H1 (cell line): ENCODE measurements at regions not wholly inside any gene's neighbourhood (a gene's known extent, or its start where the extent isn't known, plus 50 kb on each side); places are given as distances from the start of the nearest gene placed in this dataset.

Source experiments
- BRCA1 ChIP-seq: IDR thresholded peaks from 2 replicates; pipeline ENCODE4 v1.6.1; 2012; ENCODE audit warnings: low read depth, low read length, improper control_type of control experiment
- CEBPB ChIP-seq: IDR thresholded peaks from 2 replicates; pipeline ENCODE4 v1.6.1; 2012; ENCODE audit warnings: low read depth, low read length
- JUND ChIP-seq: IDR thresholded peaks from 2 replicates; pipeline ENCODE4 v1.6.1; 2011; ENCODE audit warnings: mild to moderate bottlenecking, improper control_type of control experiment, low read length
- POLR2AphosphoS5 ChIP-seq: IDR thresholded peaks from 2 replicates; pipeline ENCODE4 v1.6.1; 2011; ENCODE audit warnings: low read depth, low read length
- RFX5 ChIP-seq: IDR thresholded peaks from 2 replicates; pipeline ENCODE4 v1.6.1; 2011; ENCODE audit warnings: low read depth, low read length, improper control_type of control experiment, borderline replicate concordance
- SIN3A ChIP-seq, 2 experiments: IDR thresholded peaks in 1 of 2; conservative IDR thresholded peaks in 1 of 2; 2 replicates each; pipeline ENCODE4 v1.6.1; 2011 to 2012; ENCODE audit warnings: low read length in 2 of 2, improper control_type of control experiment in 1 of 2, low read depth in 1 of 2, mild to moderate bottlenecking in 1 of 2
- YY1 ChIP-seq: IDR thresholded peaks from 2 replicates; pipeline ENCODE4 v1.6.1; 2011; ENCODE audit warnings: low read depth, mild to moderate bottlenecking, low read length
- TF ChIP-seq, protein P1 (sequence below), 3 experiments: IDR thresholded peaks; 1 replicate in 2 of 3; 2 replicates in 1 of 3; pipeline versions ENCODE4 v1.5.1 to v1.6.1; 2011; ENCODE audit warnings: low read length in 3 of 3, mild to moderate bottlenecking in 3 of 3, inconsistent platforms in 2 of 3, low read depth in 1 of 3, moderate library complexity in 1 of 3; ENCODE audit not compliant: insufficient read depth in 1 of 3; ENCODE audit errors: control extremely low read depth in 1 of 3
- TF ChIP-seq, protein P2 (sequence below): IDR thresholded peaks from 2 replicates; pipeline ENCODE4 v1.6.1; 2012; ENCODE audit warnings: inconsistent platforms

DNA sequence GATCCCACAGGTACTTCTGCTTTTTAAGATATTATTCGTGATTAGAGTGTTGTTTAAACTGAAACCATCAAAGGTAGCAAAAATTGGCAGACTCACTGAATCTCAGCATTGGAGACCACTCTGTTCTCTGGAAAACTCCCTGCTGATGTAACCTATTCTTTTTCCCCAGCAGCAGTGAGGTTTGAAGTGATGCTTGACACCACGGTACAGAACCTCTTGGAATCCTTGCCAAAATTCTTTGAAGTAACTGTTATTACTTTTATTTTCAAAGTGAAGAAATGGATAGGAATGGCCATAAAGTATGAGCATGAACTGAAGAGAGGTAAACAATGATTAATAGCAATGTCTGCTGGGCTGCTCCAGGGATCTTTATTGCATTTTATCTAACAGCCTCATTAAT is 66.4 kb upstream of the KL start:
- TF ChIP-seq, protein P1, sequence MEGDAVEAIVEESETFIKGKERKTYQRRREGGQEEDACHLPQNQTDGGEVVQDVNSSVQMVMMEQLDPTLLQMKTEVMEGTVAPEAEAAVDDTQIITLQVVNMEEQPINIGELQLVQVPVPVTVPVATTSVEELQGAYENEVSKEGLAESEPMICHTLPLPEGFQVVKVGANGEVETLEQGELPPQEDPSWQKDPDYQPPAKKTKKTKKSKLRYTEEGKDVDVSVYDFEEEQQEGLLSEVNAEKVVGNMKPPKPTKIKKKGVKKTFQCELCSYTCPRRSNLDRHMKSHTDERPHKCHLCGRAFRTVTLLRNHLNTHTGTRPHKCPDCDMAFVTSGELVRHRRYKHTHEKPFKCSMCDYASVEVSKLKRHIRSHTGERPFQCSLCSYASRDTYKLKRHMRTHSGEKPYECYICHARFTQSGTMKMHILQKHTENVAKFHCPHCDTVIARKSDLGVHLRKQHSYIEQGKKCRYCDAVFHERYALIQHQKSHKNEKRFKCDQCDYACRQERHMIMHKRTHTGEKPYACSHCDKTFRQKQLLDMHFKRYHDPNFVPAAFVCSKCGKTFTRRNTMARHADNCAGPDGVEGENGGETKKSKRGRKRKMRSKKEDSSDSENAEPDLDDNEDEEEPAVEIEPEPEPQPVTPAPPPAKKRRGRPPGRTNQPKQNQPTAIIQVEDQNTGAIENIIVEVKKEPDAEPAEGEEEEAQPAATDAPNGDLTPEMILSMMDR (IDR thresholded peaks at IDR 0.05; ENCODE audit: control extremely low read depth in 1 of 3, insufficient read depth in 1 of 3, low read depth in 1 of 3, low read length in 3 of 3) = no peak
- no peak for TF ChIP-seq POLR2AphosphoS5
- no peak for TF ChIP-seq BRCA1
- no peak for TF ChIP-seq CEBPB
- no peak for TF ChIP-seq JUND
- TF ChIP-seq, protein P2, sequence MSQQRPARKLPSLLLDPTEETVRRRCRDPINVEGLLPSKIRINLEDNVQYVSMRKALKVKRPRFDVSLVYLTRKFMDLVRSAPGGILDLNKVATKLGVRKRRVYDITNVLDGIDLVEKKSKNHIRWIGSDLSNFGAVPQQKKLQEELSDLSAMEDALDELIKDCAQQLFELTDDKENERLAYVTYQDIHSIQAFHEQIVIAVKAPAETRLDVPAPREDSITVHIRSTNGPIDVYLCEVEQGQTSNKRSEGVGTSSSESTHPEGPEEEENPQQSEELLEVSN = no peak
- no peak for TF ChIP-seq YY1
- no peak for TF ChIP-seq RFX5
- no peak for TF ChIP-seq SIN3A (conservative IDR thresholded peaks at IDR 0.05 in 1 of 2, IDR thresholded peaks at IDR 0.05 in 1 of 2; ENCODE audit: low read depth in 1 of 2, low read length in 2 of 2)
